CD4-positive, alpha-beta T cell treated with Interleukin-10 for 1 hour (primary cell): ENCODE measurements at regions not wholly inside any gene's neighbourhood (a gene's known extent, or its start where the extent isn't known, plus 50 kb on each side); places are given as distances from the start of the nearest gene placed in this dataset.
"Not testable (repeated sequence)": the region's sequence is repeated elsewhere in the genome, so short reads cannot be mapped to it uniquely, and the experiment has no call there.

Source experiments
- DNase-seq: peaks from one replicate; pipeline ENCODE4 v3.0.0-alpha.2; 2020

- DNase-seq: no peak
These were observed 179.0 kb downstream of the NUFIP1 start for GRCh38 chr13:44810061-44810840.

DNA sequence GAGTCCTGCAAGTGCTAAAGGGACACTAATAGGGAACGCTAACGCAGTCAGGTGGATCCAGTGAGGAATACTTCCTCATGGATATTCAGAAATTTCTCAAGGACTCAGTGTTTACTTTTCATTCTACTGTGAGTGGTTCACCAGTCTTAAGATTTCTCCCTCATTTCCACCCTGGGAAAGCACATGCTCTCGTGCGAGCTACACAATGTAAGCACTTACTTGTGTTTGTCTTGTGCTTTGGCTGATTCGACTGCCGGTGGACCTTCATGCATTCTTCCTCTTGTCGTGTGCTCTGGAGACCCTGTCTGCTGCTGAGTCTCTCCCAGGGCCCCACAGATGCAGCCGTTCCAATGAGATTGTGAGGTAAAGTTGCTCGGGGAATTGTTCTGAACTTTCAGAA is 180.1 kb downstream of the NUFIP1 start:
- DNase-seq: no peak

DNA sequence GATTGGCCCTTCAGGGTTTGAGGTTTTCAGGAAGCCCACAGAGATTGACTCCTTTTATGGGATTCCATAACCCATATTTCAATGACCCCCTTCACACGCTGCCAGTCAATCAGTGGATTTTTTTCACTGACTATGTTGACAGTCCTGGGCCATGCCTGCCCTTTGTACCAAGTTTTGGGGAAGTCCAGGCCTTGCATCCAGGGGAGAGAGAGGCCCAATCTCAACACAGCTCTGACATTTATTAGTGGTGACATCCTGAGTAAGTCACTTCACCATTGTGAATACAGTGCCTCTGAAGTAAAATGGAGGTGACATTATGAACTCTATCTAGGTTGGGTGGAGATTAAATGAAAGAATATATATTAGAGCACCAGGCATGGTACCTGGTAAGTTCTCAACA is 181.1 kb downstream of the NUFIP1 start:
- no peak for DNase-seq

- no peak for DNase-seq
These were observed 181.7 kb downstream of the NUFIP1 start for GRCh38 chr13:44807449-44808034.

GRCh38 chr13:44806826-44807225 is 182.4 kb downstream of the NUFIP1 start:
- no peak for DNase-seq

- no peak for DNase-seq
These were observed 183.7 kb downstream of the NUFIP1 start for GRCh38 chr13:44805585-44805984.

DNA sequence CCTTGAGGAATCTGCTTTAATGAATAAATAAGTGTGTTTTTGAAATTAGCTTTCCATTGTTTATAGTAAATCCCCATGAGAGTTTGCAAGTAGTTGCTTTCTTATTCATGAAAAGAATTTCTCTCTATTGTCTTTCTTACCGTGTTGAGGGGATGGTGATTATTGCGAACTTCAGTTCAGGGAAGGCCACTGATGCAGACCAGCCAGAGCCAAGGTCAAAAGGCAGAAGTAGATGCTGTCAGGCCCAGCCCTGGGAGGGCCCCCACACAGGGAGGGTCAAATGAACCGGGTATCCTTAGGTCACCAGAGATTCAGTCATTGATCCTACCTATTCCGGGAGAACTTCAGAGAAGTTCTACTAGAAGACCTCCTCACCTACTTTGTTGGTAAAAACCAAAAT is 185.9 kb downstream of the NUFIP1 start:
- no peak for DNase-seq

- DNase-seq: no peak
These were observed 186.8 kb downstream of the NUFIP1 start for GRCh38 chr13:44802491-44802890.

- no peak for DNase-seq
These were observed 187.3 kb downstream of the NUFIP1 start for GRCh38 chr13:44801990-44802389.

GRCh38 chr13:44800626-44801025 is 188.6 kb downstream of the NUFIP1 start:
- no peak for DNase-seq

DNA sequence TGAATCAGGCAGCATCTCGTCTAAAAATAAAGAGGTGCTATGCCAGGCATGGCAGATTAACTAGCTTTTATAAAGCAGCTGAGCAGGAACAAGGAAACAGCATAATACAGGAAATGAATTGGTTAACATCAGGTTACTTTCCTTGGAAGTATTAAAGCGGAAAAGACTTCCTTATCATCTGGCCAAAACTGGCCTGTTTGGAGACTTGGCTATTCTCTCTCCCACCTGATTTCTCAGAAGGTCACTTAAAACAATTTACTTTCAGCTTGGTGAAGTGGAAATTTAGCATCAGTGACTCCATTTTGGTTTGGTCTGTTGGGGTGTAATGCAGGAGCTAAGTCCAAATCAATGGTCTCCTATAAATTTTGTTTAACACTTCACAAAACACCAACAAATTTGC is 191.6 kb downstream of the NUFIP1 start:
- no peak for DNase-seq

DNA sequence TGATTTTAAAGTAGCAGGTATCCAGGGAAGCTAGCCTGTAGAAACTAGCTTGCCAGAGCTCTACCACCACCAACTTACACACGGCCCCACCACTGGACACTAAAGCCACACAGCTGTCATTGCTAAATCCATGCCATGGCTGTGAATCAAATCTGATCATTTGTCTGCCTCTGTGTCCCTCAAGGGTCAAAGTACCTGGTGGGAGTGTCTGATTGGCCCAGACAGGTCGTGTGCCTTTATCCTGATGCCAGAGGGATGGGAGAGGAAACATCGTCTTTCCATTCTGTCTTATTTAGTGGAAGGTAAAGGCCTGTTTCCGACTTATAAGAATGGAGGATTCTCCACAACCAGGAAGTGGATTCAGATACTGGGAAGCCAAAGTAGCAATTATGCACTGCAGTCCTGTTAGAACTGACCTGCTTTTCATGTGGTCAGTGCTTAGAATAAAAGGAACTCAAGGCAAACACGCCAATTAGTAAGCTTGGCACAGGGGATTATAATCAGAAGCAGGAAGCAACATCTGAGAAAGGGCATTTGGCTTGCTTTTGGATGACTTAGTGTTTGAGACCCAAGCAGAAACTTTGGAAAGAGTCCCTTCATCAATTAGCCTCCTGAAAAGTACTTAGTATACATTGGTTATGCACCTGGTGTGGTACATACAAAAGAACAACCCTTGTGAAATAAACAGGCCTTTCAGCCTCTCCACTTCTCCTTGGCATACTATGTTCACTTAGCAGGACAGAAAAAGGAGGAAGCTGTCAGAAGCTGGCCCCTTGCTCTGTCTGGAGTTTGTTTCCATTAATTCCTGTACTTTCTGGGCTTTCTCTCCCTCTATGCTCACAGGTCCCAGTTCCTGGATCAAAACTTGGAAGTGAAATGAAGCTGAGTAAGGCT is 192.4 kb downstream of the NUFIP1 start:
- no peak for DNase-seq

- not testable (repeated sequence) for DNase-seq
These were observed 193.2 kb downstream of the NUFIP1 start for GRCh38 chr13:44796039-44796438.

DNA sequence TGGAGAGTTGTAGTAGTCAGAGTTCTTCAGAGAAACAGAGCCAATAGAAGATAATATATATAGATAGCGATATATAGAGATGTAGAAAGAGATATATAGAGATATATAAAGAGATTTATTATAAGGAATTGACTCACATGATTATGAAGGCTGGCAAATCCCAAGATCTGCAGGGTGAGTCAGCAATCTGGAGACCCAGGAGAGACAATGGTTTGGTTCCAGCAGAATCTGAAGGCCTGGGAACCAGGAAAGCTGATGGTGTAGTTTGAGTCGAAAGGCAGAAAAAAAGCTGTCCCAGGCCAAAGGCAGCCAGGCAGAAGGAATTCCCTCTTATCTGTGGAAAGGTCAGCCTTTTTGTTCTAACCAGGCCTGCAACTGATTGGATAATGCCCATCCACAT is 194.1 kb downstream of the NUFIP1 start:
- no peak for DNase-seq

DNA sequence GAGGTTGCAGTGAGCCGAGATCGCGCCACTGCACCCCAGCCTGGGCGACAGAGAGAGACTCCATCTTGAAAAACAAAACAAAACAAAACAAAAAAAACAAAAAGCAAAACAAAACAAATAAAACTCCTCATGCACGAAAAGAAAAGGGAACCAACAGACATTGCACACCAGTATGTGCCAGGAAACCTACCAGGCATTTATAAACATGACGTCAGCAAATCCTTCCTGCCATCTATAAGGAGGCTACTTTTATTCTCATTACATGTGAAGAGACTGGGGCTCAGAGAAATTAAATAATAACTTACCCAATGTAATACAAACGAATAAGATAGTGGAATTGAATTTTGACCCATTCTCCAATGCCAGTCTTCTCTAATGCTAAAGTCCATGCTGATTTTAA is 197.2 kb downstream of the NUFIP1 start:
- DNase-seq: no peak

- DNase-seq: no peak
These were observed 199.0 kb downstream of the NUFIP1 start for GRCh38 chr13:44790289-44790688.

DNA sequence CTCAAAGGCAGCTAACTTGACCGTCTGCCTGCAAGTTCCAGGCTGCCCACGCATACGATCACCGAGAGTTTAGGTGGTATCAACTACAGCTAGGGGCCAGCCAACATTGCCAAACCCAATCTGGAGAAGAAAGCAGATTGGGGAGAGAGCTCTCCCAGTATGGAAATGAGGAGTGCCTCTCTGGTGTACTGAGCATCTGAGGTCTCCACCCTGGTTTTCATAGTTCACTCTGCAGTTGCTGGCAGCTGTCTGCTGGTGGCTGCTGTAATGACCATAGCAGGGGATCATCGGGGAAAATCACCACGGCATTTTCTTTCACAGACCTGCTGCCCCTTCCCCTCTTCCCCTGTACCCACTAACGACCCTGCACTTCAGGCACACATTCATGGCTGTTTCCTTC is 201.7 kb downstream of the NUFIP1 start:
- no peak for DNase-seq

GRCh38 chr13:44786756-44787155 is 202.5 kb downstream of the NUFIP1 start:
- no peak for DNase-seq

DNA sequence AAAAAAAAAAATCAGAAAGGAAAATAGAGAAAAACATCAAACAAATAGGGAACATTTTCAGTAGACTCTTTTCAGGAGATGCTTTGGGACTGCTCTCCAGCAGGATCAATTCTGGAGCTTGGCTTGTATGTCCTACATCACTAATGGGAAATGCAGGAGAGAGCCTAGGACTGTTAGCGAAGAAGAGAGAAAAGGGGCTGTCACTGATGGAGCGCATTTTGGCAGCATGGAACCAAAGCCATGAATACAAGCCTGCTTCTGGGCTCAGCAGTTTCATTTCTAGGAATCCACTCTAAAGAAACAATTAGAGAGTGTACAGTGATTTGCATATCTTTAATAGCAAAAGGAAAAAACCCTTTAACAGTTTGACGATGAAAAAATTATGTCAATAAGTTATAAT is 203.9 kb downstream of the NUFIP1 start:
- DNase-seq: no peak

- DNase-seq: no peak
These were observed 204.6 kb downstream of the NUFIP1 start for GRCh38 chr13:44784708-44785080.

DNA sequence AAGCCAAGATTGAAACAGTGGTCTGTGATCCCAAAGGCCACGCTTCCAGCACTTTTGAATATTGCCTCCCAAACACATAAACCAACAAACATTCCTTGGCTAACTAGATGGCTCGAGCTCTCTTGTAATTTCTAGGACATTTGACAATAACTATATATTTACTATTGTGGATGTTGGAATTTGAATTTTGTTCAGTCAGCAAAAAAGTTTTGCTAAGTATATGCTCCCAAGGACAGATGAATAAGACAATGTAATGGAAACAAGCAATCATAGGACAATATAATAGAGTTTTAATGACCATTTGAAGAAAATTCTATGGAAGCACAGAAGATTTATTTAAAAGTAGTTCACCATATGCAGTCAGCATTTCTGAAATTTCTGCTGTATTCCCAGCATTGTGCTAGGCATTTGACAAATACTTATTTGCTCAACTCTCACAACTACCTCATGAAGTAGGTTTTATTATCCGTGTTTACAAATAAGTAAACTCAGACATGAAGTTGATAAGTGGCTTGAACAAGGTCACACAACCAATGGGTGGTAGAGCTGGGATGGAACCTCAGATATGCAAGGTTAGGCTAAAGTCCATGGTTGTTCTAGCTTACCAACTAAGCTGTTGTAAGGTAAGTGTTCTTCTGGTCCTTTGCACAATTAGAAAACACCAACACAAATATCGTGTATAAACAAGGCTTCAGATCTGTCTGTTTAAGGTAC is 205.1 kb downstream of the NUFIP1 start:
- no peak for DNase-seq

DNA sequence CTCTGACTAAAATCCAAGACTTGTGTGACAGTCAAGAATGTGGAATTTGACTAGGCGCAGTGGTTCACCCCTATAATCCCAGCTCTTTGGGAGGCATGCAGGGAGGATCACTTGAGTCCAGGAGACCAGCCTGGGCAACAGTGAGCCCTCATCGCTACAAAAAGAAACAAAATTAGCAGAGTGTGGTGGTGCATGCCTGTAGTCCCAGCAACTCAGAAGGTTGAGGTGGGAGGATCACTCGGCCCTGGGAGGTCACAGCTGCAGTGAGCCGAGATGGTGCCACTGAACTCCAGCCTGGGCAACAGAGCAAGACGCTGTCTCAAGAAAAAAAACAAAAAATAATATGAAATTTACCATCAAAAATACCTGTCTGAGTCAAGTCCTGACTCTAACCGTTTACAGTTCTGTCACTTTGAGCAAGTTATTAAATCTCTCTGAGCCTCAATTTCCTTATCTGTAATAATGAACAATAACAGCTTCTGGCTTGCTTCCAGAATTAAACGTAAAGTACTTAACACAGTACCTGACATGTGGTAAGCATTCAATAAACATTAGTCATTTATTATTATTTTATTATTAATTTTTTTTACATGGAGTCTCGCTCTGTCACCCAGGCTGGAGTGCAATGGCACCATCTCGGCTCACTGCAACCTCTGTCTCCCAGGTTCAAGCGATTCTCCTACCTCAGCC is 204.6 kb upstream of the TSC22D1 start:
- DNase-seq: no peak
